ENCODE measurements at regions not wholly inside any gene's neighbourhood (a gene's known extent, or its start where the extent isn't known, plus 50 kb on each side); places are given as distances from the start of the nearest gene placed in this dataset.
A peak's percentile ranks its signal among the peaks of the same experiment; 100 is the strongest.
"Not testable (repeated sequence)": the region's sequence is repeated elsewhere in the genome, so short reads cannot be mapped to it uniquely, and the experiment has no call there.

DNA sequence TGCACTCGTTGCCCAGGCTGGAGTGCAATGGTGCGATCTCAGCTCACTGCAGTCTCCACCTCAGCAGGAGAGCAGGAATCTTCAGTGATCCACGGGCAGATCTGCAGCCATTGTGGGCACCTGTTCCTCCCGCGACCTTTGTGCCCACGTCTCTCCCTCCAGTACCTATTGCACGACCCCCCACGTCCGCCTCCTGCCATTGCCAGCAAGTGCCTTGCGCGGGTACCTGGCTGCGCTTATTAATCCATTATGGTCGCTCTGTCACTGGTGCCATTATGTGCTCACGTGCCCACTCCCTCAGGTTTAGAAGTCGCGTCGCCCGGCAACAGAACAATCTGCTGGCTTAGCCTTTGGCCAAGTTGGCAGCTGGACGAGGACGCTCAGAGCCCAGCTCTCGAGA, 146.2 kb upstream of the C1QTNF3 start:
- not testable (repeated sequence) for DNase-seq (ENCODE audit: low spot score)

DNA sequence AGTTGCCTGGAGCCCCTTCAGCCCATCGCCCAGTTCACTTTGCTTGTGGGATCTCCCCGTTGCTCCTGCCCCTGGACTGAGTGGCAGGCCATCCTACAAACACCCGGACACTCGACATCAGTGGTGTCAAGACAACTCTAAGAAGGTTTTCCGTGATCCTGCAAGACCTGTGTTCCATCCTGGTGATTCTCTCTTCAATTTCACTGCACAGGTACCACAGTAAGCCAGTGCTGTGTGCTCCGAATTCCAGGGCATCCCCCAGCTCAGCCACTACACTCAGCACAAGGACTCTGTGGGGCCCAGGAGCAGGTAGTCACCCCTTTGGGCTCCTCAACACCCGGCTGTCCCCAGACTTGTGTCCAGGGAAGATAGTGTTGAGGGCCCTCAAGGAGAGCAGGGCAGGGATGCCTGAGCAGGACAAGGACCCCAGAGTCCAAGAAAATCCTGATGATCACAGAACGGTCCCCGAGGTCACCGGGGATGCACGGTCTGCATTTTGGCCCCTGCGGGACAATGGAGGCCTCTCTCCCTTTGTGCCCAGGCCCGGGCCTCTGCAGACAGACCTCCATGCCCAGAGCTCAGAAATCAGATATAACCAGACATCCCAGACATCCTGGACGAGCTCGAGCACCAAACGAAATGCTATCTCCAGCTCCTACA, 146.9 kb upstream of the C1QTNF3 start:
- not testable (repeated sequence) for DNase-seq (ENCODE audit: low spot score)

DNA sequence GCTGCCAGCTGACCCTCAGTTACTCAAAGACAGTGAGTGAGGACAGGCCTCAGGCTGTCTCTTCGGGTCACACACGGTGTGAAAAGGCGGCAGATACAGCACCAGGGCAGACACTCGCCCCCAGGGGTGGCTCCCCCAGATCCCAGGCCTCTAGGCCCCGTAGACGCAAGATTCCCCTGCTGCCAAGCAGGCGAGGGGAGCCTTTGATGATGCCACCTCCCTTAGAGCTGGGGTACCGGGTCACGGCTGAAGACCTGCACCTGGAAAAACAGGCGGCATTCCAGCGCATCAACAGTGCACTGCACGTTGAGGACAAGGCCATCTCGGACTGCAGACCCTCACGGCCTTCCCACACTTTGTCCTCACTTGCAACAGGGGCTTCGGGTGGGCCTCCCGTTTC, 147.5 kb upstream of the C1QTNF3 start:
- DNase-seq (ENCODE audit: low spot score) = peak; percentile 15

DNA sequence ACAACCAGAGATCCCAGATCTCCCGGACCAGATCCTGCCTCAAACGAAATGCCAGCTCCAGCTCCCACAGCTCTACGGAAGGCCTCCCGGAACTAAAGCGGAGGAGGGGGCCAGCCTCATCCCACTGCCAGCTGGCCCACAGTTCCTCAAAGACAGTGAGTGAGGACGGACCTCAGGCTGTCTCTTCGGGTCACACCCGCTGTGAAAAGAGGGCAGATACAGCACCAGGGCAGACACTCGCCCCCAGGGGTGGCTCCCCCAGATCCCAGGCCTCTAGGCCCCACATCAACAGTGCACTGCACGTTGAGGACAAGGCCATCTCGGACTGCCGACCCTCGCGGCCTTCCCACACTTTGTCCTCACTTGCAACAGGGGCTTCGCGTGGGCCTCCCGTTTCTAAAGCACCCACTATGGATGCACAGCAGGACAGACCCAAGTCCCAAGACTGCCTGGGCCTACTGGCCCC, 148.3 kb upstream of the C1QTNF3 start:
- peak; percentile 8 for DNase-seq (ENCODE audit: low spot score)

DNA sequence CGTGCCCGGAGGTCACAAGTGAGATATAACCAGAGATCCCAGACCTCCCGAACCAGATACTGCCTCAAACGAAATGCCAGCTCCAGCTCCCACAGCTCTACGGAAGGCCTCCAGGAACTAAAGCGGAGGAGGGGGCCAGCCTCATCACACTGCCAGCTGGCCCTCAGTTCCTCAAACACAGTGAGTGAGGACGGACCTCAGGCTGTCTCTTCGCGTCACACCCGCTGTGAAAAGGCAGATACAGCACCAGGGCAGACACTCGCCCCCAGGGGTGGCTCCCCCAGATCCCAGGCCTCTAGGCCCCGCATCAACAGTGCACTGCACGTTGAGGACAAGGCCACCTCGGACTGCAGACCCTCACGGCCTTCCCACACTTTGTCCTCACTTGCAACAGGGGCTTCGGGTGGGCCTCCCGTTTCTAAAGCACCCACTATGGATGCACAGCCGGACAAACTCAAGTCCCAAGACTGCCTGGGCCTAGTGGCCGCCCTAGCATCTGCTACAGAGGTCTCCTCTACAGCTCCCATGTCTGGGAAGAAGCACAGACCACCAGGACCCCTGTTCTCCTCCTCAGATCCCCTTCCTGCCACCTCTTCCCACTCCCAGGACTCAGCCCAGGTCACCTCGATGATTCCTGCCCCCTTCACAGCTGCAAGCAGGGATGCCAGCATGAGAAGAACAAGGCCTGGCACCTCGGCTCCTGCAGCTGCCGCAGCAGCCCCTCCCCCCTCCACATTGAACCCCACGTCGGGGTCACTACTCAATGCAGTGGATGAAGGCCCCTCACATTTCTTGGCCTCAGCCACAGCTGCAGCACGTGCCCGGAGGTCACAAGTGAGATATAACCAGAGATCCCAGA, 149.3 kb upstream of the C1QTNF3 start:
- DNase-seq (ENCODE audit: low spot score) = peak; percentile 33

DNA sequence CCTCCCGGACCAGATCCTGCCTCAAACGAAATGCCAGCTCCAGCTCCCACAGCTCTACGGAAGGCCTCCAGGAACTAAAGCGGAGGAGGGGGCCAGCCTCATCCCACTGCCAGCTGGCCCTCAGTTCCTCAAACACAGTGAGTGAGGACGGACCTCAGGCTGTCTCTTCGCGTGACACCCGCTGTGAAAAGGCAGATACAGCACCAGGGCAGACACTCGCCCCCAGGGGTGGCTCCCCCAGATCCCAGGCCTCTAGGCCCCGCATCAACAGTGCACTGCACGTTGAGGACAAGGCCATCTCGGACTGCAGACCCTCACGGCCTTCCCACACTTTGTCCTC, 149.9 kb upstream of the C1QTNF3 start:
- DNase-seq (ENCODE audit: low spot score) = not testable (repeated sequence)

DNA sequence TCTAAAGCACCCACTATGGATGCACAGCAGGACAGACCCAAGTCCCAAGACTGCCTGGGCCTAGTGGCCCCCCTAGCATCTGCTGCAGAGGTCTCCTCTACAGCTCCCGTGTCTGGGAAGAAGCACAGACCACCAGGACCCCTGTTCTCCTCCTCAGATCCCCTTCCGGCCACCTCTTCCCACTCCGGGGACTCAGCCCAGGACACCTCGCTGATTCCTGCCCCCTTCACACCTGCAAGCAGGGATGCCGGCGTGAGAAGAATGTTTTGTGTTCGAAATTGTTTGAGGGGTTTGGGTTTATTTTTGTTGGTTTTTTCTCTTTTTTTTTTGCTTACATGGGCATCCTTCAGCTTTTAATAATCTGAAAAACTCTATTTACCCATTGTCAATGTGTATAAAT, 150.3 kb upstream of the C1QTNF3 start:
- not testable (repeated sequence) for DNase-seq (ENCODE audit: low spot score)

DNA sequence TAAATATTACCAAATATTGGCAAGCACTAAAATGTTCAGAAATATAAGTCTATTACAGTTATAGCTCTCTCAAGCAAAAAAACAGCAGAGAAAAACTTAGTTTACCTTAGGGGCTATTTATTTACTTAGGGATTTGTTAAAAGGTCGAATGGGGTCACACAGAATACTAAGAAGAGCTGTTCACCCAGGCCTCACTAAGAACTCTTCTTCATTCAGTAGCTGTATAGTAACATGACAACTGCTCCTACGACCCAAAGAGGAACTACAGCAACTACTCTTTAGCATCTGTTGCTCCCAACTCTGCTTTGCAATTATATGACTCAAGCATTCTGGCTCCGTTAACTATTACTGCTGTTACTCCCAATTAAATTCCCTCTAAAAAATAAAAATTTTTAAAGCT, 150.8 kb upstream of the C1QTNF3 start:
- peak; percentile 53 for DNase-seq (ENCODE audit: low spot score)

DNA sequence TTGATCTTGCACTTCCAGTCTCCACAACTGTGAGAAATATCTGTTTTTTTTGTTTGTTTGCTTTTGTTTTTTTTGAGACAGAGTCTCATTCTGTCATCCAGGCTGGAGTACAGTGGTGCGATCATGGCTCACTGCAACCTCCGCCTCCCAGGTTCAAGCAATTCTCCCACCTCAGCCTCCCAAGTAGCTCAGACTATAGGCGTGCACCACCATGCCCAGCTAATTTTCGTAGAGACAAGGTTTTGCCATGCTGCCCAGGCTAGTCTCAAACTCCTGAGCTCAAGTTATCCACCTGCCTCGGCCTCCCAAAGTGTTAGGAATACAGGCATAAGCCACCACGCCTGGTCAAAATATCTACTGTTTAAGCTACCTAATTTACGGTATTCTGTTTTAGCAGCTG, 153.1 kb upstream of the C1QTNF3 start:
- DNase-seq (ENCODE audit: low spot score) = not testable (repeated sequence)

DNA sequence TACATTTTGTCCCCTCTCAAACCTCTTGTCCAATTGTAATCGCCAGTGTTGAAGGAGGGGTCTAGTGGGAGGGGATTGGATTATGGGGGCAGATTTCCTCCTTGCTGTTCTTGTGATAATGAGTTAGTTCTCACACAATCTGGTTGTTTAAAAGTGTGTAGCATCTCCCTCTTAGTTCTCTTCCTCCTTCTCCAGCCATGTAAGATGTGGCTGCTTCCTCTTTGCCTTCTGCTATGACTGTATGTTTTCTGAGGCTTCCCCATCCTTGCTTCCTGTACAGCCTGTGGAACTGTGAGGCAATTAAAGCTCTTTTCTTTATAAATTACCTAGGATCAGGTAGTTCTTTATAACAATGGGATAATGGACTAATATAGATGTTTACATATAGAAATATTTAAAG, 162.3 kb upstream of the C1QTNF3 start:
- peak; percentile 7 for DNase-seq (ENCODE audit: low spot score)

DNA sequence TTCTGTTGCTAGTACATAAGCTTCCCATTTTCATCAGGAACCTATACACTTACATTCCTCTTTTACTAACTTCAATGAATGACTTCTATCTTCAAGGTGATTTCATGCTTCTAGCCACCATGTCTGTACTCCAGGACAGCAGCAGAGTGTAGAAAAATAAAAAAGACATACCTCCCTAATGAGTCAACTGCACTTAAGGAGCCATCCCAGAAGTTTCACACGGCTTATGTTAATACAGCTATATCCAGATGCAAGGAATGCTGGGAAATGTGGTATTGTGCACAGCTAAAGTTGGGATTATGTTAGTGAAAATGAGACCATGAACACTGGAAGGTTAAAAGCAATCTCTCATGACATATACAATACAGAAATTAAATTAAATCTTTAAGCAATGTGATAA, 174.4 kb upstream of the C1QTNF3 start:
- not testable (repeated sequence) for DNase-seq (ENCODE audit: low spot score)

DNA sequence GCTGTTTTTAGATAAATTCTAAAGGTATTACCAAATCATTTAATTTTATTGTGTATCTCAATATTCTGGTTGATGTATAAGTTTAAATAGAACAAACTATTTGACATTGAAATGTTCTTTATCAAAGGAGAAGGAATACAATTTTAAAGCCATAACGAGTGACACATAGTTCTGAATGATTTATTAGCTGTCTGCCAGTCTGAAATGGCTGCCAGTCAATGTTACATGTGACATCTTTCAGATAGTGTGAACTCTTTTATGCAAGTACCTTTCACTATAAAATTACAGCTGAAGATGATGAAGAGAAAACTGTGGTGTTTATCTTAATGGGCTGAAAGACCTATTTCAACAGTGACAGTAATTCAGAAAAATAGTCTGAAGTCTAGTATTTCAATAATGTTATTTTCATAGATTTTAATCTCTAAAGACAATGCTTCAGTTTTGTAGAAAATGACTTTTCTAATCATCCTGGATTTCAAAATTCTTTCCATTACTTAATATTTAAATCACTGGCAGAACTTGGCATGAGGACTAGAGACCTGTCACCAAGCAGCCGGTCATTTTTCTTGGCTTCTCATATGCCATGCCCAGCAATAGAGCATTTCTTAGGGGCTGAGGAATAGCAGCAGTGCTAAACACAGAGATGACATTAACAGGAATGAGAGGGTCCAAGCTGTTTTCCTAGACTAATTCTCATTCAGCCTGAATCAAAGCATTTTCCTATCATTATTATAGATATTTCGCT, 178.5 kb upstream of the C1QTNF3 start:
- DNase-seq (ENCODE audit: low spot score) = not testable (repeated sequence)

DNA sequence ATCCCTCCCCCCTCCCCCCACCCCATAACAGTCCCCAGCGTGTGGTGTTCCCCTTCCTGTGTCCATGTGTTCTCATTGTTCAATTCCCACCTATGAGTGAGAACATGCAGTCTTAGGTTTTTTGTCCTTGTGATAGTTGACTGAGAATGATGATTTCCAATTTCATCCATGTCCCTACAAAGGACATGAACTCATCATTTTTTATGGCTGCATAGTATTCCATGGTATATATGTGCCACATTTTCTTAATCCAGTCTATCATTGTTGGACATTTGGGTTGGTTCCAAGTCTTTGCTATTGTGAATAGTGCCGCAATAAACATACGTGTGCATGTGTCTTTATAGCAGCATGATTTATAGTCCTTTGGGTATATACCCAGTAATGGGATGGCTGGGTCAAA, 180.1 kb upstream of the C1QTNF3 start:
- DNase-seq (ENCODE audit: low spot score) = not testable (repeated sequence)

DNA sequence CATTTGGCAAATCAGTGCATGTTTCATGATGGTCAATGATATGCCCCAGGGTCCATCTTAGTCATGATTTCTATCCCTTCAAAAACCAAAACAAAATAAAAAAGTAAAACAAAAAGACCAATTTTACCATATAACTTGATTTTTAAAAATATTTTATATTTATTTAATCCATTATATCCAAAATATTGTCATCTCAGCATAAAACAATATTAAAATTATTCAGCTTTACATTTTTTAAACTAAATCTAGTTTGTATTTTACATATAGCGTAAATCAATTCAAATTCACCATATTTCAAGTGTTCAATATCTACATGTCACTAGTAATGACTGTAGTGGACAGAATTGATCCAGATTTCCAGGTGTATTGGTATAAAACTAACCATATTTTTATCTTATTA, 187.4 kb upstream of the C1QTNF3 start:
- DNase-seq (ENCODE audit: low spot score) = not testable (repeated sequence)

DNA sequence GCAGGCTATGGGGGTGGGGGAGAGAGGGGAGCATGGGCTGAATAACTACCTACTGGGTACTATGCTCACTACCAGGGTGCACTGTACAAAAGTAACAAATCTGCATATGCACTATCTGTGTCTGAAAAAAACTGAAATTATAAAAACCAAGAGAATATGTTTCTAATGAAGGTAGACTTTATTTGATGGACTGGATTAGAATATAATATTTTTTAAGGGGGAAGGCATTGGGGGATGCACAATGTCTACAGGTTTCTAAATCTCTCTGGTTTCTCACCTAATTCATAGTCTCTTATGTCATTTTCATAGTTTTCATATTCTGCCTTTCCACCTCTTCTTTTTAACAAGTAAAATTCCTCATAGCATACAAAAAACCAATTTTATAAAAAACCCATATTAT, 200.8 kb upstream of the C1QTNF3 start:
- not testable (repeated sequence) for DNase-seq (ENCODE audit: low spot score)

DNA sequence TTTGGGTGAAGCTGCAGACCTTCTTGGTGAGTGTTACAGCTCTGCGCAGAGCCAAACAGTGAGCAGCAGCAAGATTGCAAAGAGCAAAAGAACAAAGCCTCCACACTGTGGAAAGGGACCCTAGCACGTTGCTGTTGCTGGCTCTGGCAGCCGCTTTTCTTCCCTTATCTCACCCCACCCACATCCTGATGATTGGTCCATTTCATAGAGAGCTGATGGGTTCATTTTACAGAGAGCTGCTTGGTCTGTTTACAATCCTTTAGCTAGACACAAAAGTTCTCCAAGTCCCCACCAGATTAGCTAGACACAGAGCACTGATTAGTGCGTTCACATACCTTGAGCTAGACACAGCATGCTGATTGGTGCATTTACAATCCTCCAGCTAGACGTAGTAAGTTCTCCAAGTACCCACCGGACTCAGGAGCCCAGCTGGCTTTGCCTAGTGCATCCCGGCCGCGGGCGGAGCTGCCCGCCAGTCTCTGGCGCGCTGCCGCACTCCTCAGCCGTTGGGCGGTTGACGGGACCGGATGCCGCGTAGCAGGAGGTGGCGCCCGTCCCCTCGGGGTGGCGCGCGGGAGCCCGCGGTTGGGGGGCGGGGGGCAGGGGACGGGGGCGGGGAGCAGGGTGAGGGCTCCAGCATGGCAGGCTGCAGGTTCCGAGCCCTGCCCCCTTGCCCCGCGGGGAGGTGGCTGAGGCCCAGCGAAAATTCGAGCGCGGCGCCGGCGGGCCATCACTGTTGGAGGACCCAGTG, 201.4 kb upstream of the C1QTNF3 start:
- peak; percentile 52 for DNase-seq (ENCODE audit: low spot score)

DNA sequence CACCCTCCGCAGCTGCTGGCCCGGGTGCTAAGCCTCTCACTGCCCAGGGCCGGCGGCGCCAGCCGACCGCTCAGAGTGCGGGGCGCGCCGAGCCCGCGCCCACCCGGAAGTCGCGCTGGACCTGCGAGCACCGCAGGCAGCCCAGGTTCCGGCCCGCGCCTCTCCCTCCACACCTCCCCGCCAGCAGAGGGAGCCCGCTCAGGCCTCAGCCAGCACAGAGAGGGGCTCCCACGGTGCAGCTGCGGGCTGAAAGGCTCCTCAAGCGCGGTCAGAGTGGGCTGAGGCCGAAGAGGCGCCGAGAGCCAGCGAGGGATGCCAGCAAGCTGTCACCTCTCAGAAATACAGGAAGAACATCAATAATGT, 202.0 kb upstream of the C1QTNF3 start:
- not testable (repeated sequence) for DNase-seq (ENCODE audit: low spot score)

DNA sequence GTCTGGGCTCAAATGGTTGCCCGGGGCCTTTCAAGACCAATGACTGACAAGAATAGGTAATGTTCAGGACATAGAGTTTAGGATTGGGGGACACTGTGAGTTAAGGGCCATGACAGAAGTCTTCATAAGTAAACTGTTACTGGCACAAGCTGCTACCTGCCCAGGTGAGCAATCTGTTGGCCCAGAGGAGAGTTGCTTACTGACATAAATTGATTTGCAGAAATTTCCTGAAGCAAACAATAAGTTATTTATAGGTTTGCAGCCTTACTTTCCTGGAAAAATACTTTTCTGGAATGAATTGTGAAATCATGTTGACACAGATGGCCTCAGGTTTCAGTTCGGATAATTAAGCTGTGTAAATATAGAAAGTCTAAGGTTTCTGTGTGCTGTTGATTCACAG, 202.8 kb upstream of the C1QTNF3 start:
- DNase-seq (ENCODE audit: low spot score) = not testable (repeated sequence)

DNA sequence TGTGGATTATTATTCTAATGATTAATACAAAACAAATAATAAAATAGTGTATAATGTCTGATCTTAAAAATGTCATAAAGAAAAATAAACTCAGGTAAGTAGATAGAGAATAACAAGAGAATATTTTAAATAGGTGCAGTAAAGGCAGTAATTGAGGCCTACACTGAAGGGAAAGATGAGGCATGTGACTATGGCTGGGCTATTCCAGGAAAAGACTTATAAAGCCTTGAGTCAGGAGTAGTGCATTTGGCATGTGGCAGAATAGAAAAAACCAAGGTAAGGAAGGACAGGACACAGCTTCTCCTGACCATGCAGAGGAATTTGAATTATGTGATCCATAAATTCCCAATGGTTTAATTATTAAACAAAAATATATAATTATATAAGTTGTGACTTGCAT, 215.6 kb upstream of the C1QTNF3 start:
- not testable (repeated sequence) for DNase-seq (ENCODE audit: low spot score)

DNA sequence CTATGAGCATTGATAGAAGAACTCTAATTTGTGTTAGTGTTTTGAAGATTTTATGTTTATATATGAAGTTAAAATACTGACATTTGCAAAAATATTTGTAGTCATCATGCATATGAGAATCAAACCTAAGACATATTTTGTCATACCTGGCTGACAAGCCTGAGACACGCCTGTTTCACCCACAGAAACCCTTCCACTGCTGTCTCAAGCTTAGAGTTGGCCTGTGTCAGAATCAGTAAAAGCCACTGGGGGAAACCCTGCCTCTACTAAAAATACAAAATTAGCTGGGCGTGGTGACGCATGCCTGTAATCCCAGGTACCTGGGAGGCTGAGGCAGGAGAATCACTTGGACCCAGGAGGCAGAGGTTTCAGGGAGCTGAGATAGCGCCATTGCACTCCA, 218.0 kb upstream of the C1QTNF3 start:
- DNase-seq (ENCODE audit: low spot score) = not testable (repeated sequence)

DNA sequence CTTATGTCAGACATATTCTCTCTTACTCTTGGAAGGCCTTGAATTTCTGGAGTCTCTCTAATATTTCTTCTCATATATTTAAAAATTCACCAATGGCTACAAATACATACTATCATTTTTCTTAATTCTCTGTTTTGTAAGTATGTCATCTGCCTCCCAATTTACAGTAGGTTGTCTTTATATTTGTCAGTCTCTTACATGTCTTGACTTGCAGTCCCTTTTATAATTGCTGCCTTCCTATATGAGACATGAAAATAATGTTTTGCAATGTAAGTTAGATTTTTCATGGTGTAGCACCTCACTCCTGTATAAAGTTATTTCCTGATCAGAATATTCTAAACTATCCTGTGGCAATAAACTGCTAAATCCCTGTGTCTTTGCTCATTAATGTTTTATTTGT, 223.1 kb upstream of the C1QTNF3 start:
- not testable (repeated sequence) for DNase-seq (ENCODE audit: low spot score)

DNA sequence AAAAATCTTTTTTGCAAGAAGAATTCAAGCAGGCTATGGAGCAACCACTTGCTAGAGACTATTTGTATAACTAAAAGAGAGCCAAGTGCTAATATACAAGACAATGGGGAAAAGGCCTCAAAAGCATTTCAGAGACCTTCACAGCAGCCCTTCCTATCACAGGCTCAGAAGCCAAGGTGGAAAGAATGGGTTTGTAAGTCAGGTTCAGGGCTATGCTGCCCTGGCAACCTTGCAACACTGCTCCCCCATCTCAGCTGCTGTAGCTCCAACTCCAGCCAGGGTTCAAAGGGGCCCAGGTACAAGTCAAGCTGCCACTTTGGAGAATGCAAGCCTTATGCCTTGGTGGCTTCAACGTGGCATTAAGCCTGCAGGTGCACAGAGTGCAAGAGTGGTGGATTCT, 253.7 kb upstream of the C1QTNF3 start:
- not testable (repeated sequence) for DNase-seq (ENCODE audit: low spot score)

Data from Ammon's horn (tissue), 1 donor.